GM12891 (cell line): ENCODE measurements at regions not wholly inside any gene's neighbourhood (a gene's known extent, or its start where the extent isn't known, plus 50 kb on each side); places are given as distances from the start of the nearest gene placed in this dataset.

ENCODE experiments used
- POLR2A ChIP-seq: IDR thresholded peaks from 2 replicates; pipeline ENCODE4 v1.6.1; 2011; ENCODE audit warnings: low read depth, low read length, control low read depth
- POLR2AphosphoS5 ChIP-seq: IDR thresholded peaks from 2 replicates; pipeline ENCODE4 v1.6.1; 2011; ENCODE audit warnings: low read depth, low read length, control low read depth
- POU2F2 ChIP-seq: IDR thresholded peaks from 2 replicates; pipeline ENCODE4 v1.6.1; 2011; ENCODE audit warnings: low read depth, mild to moderate bottlenecking, control low read depth, low read length, moderate library complexity
- SPI1 ChIP-seq: IDR thresholded peaks from 2 replicates; pipeline ENCODE4 v1.6.1; 2011; ENCODE audit warnings: low read depth, low read length, control low read depth

- no peak for TF ChIP-seq POLR2A
- TF ChIP-seq SPI1: no peak
- TF ChIP-seq POLR2AphosphoS5: no peak
- TF ChIP-seq POU2F2: no peak
Observed at GRCh38 chrX:9339603-9340491, 125.0 kb upstream of the TBL1X start.
